KMS-11 (cell line): ENCODE measurements at regions not wholly inside any gene's neighbourhood (a gene's known extent, or its start where the extent isn't known, plus 50 kb on each side); places are given as distances from the start of the nearest gene placed in this dataset.

ENCODE experiments used
- H2AFZ ChIP-seq: fragments of 200-600 bp; sonication (generic); 2 replicates; pipeline ENCODE4 v1.6.1; 2016; ENCODE audit warnings: antibody characterized with exemption, mixed run types, low read depth
- H3K27ac ChIP-seq: fragments of 200-600 bp; sonication (generic); 2 replicates; pipeline ENCODE4 v1.6.1; 2016; ENCODE audit warnings: mild to moderate bottlenecking, mixed run types
- H3K27me3 ChIP-seq: fragments of 200-600 bp; sonication (generic); 2 replicates; pipeline ENCODE4 v1.6.1; 2017; ENCODE audit warnings: mild to moderate bottlenecking, low read depth, mixed run types, moderate library complexity; ENCODE audit not compliant: insufficient read depth
- H3K36me3 ChIP-seq: fragments of 200-600 bp; sonication (generic); 2 replicates; pipeline ENCODE4 v1.6.1; 2017; ENCODE audit warnings: mild to moderate bottlenecking, mixed run types; ENCODE audit not compliant: insufficient read depth
- H3K4me1 ChIP-seq: fragments of 200-600 bp; sonication (generic); 2 replicates; pipeline ENCODE4 v1.6.1; 2016; ENCODE audit warnings: mild to moderate bottlenecking, low read depth, mixed run types; ENCODE audit not compliant: poor library complexity, severe bottlenecking
- H3K4me2 ChIP-seq: fragments of 200-600 bp; sonication (generic); 2 replicates; pipeline ENCODE4 v1.7.0; 2016; ENCODE audit warnings: mild to moderate bottlenecking, mixed run types
- H3K4me3 ChIP-seq: fragments of 200-600 bp; sonication (generic); IDR thresholded peaks from 2 replicates; pipeline ENCODE4 v1.6.1; 2017; ENCODE audit warnings: low read depth, low read length, mixed read lengths; ENCODE audit not compliant: insufficient read depth
- H3K79me2 ChIP-seq: fragments of 200-600 bp; sonication (generic); 2 replicates; pipeline ENCODE4 v1.6.1; 2016; ENCODE audit warnings: low read depth, mixed run types; ENCODE audit not compliant: insufficient read depth
- H3K9ac ChIP-seq: fragments of 200-600 bp; sonication (generic); 2 replicates; pipeline ENCODE4 v1.6.1; 2016; ENCODE audit warnings: mild to moderate bottlenecking, mixed run types
- H4K20me1 ChIP-seq: fragments of 200-600 bp; sonication (generic); 2 replicates; pipeline ENCODE4 v1.6.1; 2016; ENCODE audit warnings: mild to moderate bottlenecking, mixed run types; ENCODE audit not compliant: insufficient read depth
- CTCF ChIP-seq: fragments of 200-600 bp; sonication (generic); conservative IDR thresholded peaks from 2 replicates; pipeline ENCODE4 v1.6.1; 2017; ENCODE audit warnings: low read depth, mild to moderate bottlenecking, antibody characterized with exemption, low read length, moderate library complexity, mixed read lengths

DNA sequence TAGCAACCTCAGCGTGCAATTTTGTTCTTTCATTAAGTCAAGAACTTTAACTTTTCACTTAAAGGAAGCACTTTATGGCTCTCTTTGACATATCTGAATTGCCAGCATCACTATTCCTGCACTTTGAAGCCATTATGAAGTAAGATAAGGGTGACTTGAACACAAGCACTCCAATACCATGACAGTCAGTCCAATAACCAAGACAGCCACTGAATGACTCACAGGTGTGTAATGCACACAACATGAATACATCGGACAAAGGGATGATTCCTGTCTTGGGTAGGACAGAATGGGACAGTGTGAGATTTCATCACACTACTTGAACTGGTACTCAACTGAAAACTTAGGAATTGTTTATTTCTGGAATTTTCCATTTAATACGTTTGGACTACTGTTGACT, 233.7 kb upstream of the IPO5 start:
- no peak overlapping the region for H3K27ac ChIP-seq
- H4K20me1 ChIP-seq = no peaks in the 10 kb centered on the region
- no peak overlapping the region for H3K4me3 ChIP-seq
- no peak overlapping the region for H3K9ac ChIP-seq
- H3K4me2 ChIP-seq = no peak overlapping the region
- H3K4me1 ChIP-seq = no peaks in the 10 kb centered on the region
- no peaks in the 10 kb centered on the region for H3K79me2 ChIP-seq
- H3K36me3 ChIP-seq = no peaks in the 10 kb centered on the region
- TF ChIP-seq CTCF = no peak
- no peaks in the 10 kb centered on the region for H3K27me3 ChIP-seq
- H2AFZ ChIP-seq = no peak overlapping the region

GRCh38 chr13:97720896-97721295, 232.6 kb upstream of the IPO5 start:
- H3K27me3 ChIP-seq = no peaks in the 10 kb centered on the region
- no peaks in the 10 kb centered on the region for H3K36me3 ChIP-seq
- no peak for TF ChIP-seq CTCF
- H4K20me1 ChIP-seq = no peaks in the 10 kb centered on the region
- H3K79me2 ChIP-seq = no peaks in the 10 kb centered on the region
- H3K4me2 ChIP-seq = no peak overlapping the region
- H3K27ac ChIP-seq = no peak overlapping the region
- no peak overlapping the region for H3K4me3 ChIP-seq
- H3K9ac ChIP-seq = no peak overlapping the region
- no peak overlapping the region for H2AFZ ChIP-seq
- H3K4me1 ChIP-seq = no peaks in the 10 kb centered on the region

DNA sequence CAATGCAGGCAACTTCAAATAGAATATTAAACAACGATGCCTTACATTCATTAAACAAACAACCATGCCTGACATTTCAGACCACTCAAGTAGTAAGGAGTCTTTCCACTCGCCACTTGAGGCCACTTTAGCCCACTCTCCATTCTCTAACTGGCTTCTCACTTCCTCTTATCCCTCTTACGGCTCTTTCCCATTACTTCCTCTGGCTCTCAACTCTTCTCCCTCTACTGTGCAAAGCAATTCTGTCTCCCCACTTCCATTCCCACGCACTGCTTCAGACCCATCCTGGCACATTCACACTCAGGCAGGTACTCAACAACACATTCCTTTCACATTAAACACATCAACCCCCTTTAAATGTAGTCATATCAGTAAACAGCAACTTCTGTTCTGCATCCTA, 229.8 kb upstream of the IPO5 start:
- Histone ChIP-seq H3K27ac (no peak overlapping the region), H3K27me3 (no peaks in the 10 kb centered on the region), H3K4me2 (no peak overlapping the region), H3K36me3 (no peaks in the 10 kb centered on the region), H2AFZ (no peak overlapping the region), H3K4me3 (no peak overlapping the region), H3K79me2 (no peaks in the 10 kb centered on the region), H4K20me1 (no peaks in the 10 kb centered on the region), H3K9ac (no peak overlapping the region), H3K4me1 (no peaks in the 10 kb centered on the region)
- TF ChIP-seq CTCF = no peak

DNA sequence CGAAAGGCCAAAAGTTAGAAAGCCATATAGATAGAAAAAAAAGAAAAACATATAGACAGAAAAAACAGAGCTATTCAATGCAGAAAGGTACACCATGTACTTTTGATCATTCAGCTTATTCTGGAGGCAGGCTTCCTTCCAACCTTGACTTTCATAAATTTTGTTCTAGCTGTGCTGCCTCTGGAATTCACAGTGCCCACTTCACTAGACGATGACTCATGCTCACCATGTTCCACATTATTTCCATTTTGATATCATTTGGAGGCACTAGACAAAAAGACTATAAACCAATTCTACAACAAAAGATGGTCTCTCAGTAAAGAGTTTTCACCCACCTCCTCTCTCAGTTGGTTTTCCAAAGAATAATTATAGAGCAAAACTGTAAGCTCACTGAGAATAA, 229.0 kb upstream of the IPO5 start:
- Histone ChIP-seq H3K4me2 (no peak overlapping the region), H3K4me1 (no peaks in the 10 kb centered on the region), H3K79me2 (no peaks in the 10 kb centered on the region), H4K20me1 (no peaks in the 10 kb centered on the region), H3K9ac (no peak overlapping the region), H3K27me3 (no peaks in the 10 kb centered on the region), H2AFZ (no peak overlapping the region), H3K36me3 (no peaks in the 10 kb centered on the region), H3K27ac (no peak overlapping the region), H3K4me3 (no peak overlapping the region)
- TF ChIP-seq CTCF = no peak
